Activated CD8-positive, alpha-beta T cell treated with anti-CD3 and anti-CD28 coated beads for 36 hours (primary cell): ENCODE measurements at regions not wholly inside any gene's neighbourhood (a gene's known extent, or its start where the extent isn't known, plus 50 kb on each side); places are given as distances from the start of the nearest gene placed in this dataset.

Experiments used
- ATAC-seq: fragments of 200-7000 bp; cut with Tn5 transposase; one replicate; pipeline ENCODE4 v1.10.0; 2021; ENCODE audit warnings: mild to moderate bottlenecking, moderate library complexity
- CTCF ChIA-PET: fragments of 350-600 bp; sonication (Branson Sonifier 250); formaldehyde crosslinking; loops from one replicate; lab custom pipeline; 2021; ENCODE audit warnings: antibody characterized with exemption; lab: Charles Lee
- POLR2A ChIA-PET: fragments of 350-600 bp; sonication (Branson Sonifier 250); formaldehyde crosslinking; loops from one replicate; lab custom pipeline; 2021; ENCODE audit warnings: antibody characterized with exemption; lab: Charles Lee
- DNase-seq: peaks from one replicate; pipeline ENCODE4 v3.0.0-alpha.2; 2020
- H3K27ac Mint-ChIP-seq: one replicate; pipeline ENCODE4 v1.8.0; 2021; ENCODE audit warnings: mild to moderate bottlenecking, mixed read lengths
- H3K27me3 Mint-ChIP-seq: one replicate; pipeline ENCODE4 v1.8.0; 2021; ENCODE audit warnings: mixed read lengths
- H3K36me3 Mint-ChIP-seq: one replicate; pipeline ENCODE4 v1.8.0; 2021; ENCODE audit warnings: low read depth, mixed read lengths
- H3K4me1 Mint-ChIP-seq: one replicate; pipeline ENCODE4 v1.8.0; 2021; ENCODE audit warnings: low read depth, mixed read lengths
- H3K4me3 Mint-ChIP-seq: one replicate; pipeline ENCODE4 v1.8.0; 2021; ENCODE audit warnings: mild to moderate bottlenecking, moderate library complexity, mixed read lengths
- H3K9me3 Mint-ChIP-seq: one replicate; pipeline ENCODE4 v1.8.0; 2021; ENCODE audit warnings: mixed read lengths
- CTCF ChIP-seq: fragments of 200-600 bp; IDR thresholded peaks from one replicate; pipeline ENCODE4 v1.8.0; 2022; ENCODE audit warnings: antibody characterized with exemption, mild to moderate bottlenecking
- intact Hi-C: fragments of 100-400 bp; cut with micrococcal nuclease; formaldehyde crosslinking; loops from one replicate; pipeline ENCODE4 v1.10.0; 2022

GRCh38 chr13:79859756-79860155 lies 378.8 kb downstream of the NDFIP2 start:
- intact Hi-C loops, result no loop called here
- no peak for DNase-seq
- no peak for ATAC-seq
- Mint-ChIP-seq H3K27me3 (no peaks in the 10 kb centered on the region), H3K4me3 (no peak overlapping the region), H3K4me1 (no peaks in the 10 kb centered on the region), H3K36me3 (no peaks in the 10 kb centered on the region), H3K27ac (no peak overlapping the region), H3K9me3 (no peaks in the 10 kb centered on the region)
- TF ChIP-seq CTCF, result no peak
- POLR2A ChIA-PET, result no interaction called here
- CTCF ChIA-PET, result no interaction called here

- Mint-ChIP-seq H3K36me3 (no peaks in the 10 kb centered on the region), H3K4me1 (no peaks in the 10 kb centered on the region), H3K9me3 (no peaks in the 10 kb centered on the region), H3K27me3 (no peaks in the 10 kb centered on the region), H3K4me3 (no peak overlapping the region), H3K27ac (no peak overlapping the region)
- CTCF ChIA-PET, result no interaction called here
- no peak for DNase-seq
- no peak for TF ChIP-seq CTCF
- no peak for ATAC-seq
- intact Hi-C loops, result no loop called here
- POLR2A ChIA-PET, result no interaction called here
Observed at GRCh38 chr13:79853251-79853650, 372.3 kb downstream of the NDFIP2 start.

- intact Hi-C loops, result no loop called here
- Mint-ChIP-seq H3K4me1 (no peaks in the 10 kb centered on the region), H3K36me3 (no peaks in the 10 kb centered on the region), H3K27ac (no peak overlapping the region), H3K9me3 (no peaks in the 10 kb centered on the region), H3K27me3 (no peaks in the 10 kb centered on the region), H3K4me3 (no peak overlapping the region)
- CTCF ChIA-PET, result no interaction called here
- no peak for ATAC-seq
- POLR2A ChIA-PET, result no interaction called here
- no peak for DNase-seq
- no peak for TF ChIP-seq CTCF
Observed at GRCh38 chr13:79851318-79851717, 370.4 kb downstream of the NDFIP2 start.

GRCh38 chr13:79847882-79848592 lies 367.1 kb downstream of the NDFIP2 start:
- Mint-ChIP-seq H3K36me3 (no peaks in the 10 kb centered on the region), H3K27me3 (no peaks in the 10 kb centered on the region), H3K4me3 (no peak overlapping the region), H3K9me3 (no peaks in the 10 kb centered on the region), H3K27ac (no peak overlapping the region), H3K4me1 (no peaks in the 10 kb centered on the region)
- TF ChIP-seq CTCF, result no peak
- intact Hi-C loops, result no loop called here
- POLR2A ChIA-PET, result no interaction called here
- CTCF ChIA-PET, result no interaction called here
- DNase-seq (no peak), ATAC-seq (no peak)

GRCh38 chr13:79846386-79846785 lies 365.4 kb downstream of the NDFIP2 start:
- intact Hi-C loops, result no loop called here
- no peaks in the 10 kb centered on the region for H3K36me3 Mint-ChIP-seq
- POLR2A ChIA-PET, result no interaction called here
- no peak overlapping the region for H3K4me3 Mint-ChIP-seq
- no peak overlapping the region for H3K27ac Mint-ChIP-seq
- ATAC-seq (no peak), DNase-seq (no peak)
- H3K4me1 Mint-ChIP-seq, result no peaks in the 10 kb centered on the region
- no peaks in the 10 kb centered on the region for H3K27me3 Mint-ChIP-seq
- CTCF ChIA-PET, result no interaction called here
- no peak for TF ChIP-seq CTCF
- no peaks in the 10 kb centered on the region for H3K9me3 Mint-ChIP-seq
